Lower leg skin (tissue), 3 donors: ENCODE measurements at regions not wholly inside any gene's neighbourhood (a gene's known extent, or its start where the extent isn't known, plus 50 kb on each side); places are given as distances from the start of the nearest gene placed in this dataset.

Source experiments
- CTCF ChIP-seq, 3 donors: fragments of 450-650 bp; IDR thresholded peaks; one replicate each; pipeline ENCODE4 v1.5.1; 2016; ENCODE audit warnings: antibody characterized with exemption in 3 of 3, mild to moderate bottlenecking in 3 of 3, moderate library complexity in 2 of 3
- POLR2A ChIP-seq, 2 donors: fragments of 450-650 bp; IDR thresholded peaks; one replicate each; pipeline ENCODE4 v1.6.1; 2016 to 2017; ENCODE audit warnings: antibody characterized with exemption in 2 of 2, mild to moderate bottlenecking in 1 of 2, moderate library complexity in 1 of 2

DNA sequence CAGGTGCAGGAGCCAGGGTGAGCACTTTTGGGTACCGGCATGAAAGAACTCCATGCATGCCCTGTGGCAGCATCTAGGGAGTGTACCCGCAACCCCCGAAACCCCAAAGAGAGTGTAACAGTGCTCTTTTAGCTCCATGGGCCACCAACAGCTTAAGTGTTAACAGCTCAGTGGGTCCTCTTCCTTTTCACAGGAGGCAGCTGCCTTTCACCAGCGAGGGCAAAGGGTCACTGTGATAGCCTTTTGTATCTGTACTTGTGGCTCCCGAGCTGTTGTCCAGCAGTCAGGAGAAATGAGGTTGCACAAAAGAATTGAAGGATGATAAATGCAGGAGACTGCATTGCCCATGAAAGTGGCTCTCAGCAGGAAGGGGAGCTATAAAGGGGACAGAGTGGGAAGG is 1166.3 kb upstream of the ACVR2A start:
- no peak for TF ChIP-seq CTCF (IDR thresholded peaks at IDR 0.05)
- TF ChIP-seq POLR2A (IDR thresholded peaks at IDR 0.05) = no peak
